Ascending aorta (tissue), 2 donors: ENCODE measurements at regions not wholly inside any gene's neighbourhood (a gene's known extent, or its start where the extent isn't known, plus 50 kb on each side); places are given as distances from the start of the nearest gene placed in this dataset.

ENCODE experiments used
- DNase-seq, 2 donors: peaks; one replicate each; pipeline ENCODE4 v3.0.0-alpha.2; 2019; ENCODE audit warnings: low spot score in 2 of 2
- H3K27ac ChIP-seq, 2 donors: fragments of 200-600 bp; sonication (generic); one replicate each; pipeline ENCODE4 v1.5.1; 2016 to 2017; ENCODE audit warnings: mild to moderate bottlenecking in 1 of 2
- H3K27me3 ChIP-seq: fragments of 200-600 bp; sonication (generic); one replicate; pipeline ENCODE4 v1.5.1; 2017
- H3K36me3 ChIP-seq, 2 donors: fragments of 200-600 bp; sonication (generic); one replicate each; pipeline ENCODE4 v1.5.1; 2016
- H3K4me1 ChIP-seq, 2 donors: fragments of 200-600 bp; sonication (generic); one replicate each; pipeline ENCODE4 v1.5.1; 2016 to 2017; ENCODE audit warnings: mild to moderate bottlenecking in 1 of 2
- H3K4me3 ChIP-seq, 2 donors: fragments of 200-600 bp; sonication (generic); one replicate each; pipeline ENCODE4 v1.5.1; 2016 to 2017; ENCODE audit warnings: mild to moderate bottlenecking in 1 of 2
- H3K9me3 ChIP-seq, 2 donors: fragments of 200-600 bp; sonication (generic); one replicate each; pipeline ENCODE4 v1.5.1; 2016
- intact Hi-C: fragments of 100-400 bp; cut with DNase I; formaldehyde crosslinking; loops from one replicate; pipeline ENCODE4 v1.15.1; 2023
- TF ChIP-seq, protein P1 (sequence below), 3 experiments: fragments of 200-600 bp in 2 of 3; fragments of 450-650 bp in 1 of 3; sonication (generic) in 2 of 3; IDR thresholded peaks; one replicate each; pipeline ENCODE4 v1.5.1; 2016 to 2019; ENCODE audit warnings: antibody characterized with exemption in 3 of 3, mild to moderate bottlenecking in 1 of 3, moderate library complexity in 1 of 3

DNA sequence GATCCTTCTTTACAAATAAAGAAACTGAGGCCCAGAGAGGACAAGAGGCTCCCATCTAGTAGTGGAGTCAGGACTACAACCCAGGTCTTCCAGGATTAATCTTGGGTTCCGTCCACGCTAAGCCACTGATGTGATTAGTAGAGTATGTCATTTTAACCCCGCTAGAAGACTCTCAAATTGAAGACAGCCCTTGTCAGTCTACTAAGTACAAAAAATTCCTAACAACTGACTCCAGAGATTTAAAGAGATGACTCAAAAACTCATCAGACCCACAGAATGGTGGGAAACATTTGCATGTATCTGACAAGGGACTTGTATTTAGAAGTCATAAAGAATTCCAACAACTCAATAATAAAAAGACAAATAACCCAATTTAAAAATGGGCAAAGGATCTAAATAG is 145.3 kb downstream of the CNTN3 start:
- no peaks in the 10 kb centered on the region for H3K36me3 ChIP-seq
- H3K27me3 ChIP-seq: no peaks in the 10 kb centered on the region
- intact Hi-C loops: loop anchor here (5.0 kb wide), 2 partner anchors 42 to 63 kb away; no protein-coding TSS in a partner anchor
- H3K27ac ChIP-seq: no peak overlapping the region
- H3K4me3 ChIP-seq: no peak overlapping the region
- TF ChIP-seq, protein P1, sequence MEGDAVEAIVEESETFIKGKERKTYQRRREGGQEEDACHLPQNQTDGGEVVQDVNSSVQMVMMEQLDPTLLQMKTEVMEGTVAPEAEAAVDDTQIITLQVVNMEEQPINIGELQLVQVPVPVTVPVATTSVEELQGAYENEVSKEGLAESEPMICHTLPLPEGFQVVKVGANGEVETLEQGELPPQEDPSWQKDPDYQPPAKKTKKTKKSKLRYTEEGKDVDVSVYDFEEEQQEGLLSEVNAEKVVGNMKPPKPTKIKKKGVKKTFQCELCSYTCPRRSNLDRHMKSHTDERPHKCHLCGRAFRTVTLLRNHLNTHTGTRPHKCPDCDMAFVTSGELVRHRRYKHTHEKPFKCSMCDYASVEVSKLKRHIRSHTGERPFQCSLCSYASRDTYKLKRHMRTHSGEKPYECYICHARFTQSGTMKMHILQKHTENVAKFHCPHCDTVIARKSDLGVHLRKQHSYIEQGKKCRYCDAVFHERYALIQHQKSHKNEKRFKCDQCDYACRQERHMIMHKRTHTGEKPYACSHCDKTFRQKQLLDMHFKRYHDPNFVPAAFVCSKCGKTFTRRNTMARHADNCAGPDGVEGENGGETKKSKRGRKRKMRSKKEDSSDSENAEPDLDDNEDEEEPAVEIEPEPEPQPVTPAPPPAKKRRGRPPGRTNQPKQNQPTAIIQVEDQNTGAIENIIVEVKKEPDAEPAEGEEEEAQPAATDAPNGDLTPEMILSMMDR (IDR thresholded peaks at IDR 0.05): no peak
- no peaks in the 10 kb centered on the region for H3K9me3 ChIP-seq
- peaks cover 3 to 9% of the 10 kb centered on the region in 2 donors for H3K4me1 ChIP-seq
- DNase-seq: no peak

DNA sequence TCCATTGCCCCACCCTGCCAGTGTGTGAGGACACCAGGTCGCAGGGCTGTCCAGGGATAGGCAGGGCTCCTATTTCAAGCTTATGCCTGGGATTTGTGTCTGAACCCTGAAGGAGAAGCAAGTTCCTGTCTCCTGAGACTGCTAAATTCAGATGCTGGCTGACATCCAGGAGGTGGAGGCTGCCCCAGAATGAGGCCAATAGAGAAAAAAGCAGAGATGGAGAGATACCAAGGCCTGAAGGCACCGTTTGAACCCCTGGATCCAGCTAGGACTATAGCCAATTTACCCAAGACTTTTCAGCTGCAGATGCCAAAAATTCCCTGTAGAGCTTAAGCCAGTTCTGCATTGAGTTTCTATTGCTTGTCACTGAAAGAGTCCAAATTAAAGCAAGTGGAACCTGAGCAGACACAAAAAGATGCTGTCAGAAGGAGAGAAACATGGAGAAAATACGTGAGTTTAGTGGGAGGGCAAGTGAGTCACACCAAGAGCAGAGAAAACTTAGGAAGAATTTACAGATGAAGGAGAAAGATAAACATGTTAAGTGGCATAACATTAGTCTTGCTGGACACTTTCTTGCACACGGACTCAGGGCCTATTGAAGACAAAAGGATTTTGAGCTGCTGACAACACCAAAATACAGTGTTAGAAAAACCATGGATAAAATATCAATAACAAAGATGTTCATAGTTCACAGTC is 148.6 kb downstream of the CNTN3 start:
- no peaks in the 10 kb centered on the region for H3K9me3 ChIP-seq
- TF ChIP-seq, protein P1 (IDR thresholded peaks at IDR 0.05): no peak
- H3K4me1 ChIP-seq: peaks cover 3 to 9% of the 10 kb centered on the region in 2 donors
- no peaks in the 10 kb centered on the region for H3K36me3 ChIP-seq
- no peaks in the 10 kb centered on the region for H3K27me3 ChIP-seq
- DNase-seq: no peak
- H3K27ac ChIP-seq: peak overlapping the region; percentile 48 to 71
- H3K4me3 ChIP-seq: no peak overlapping the region
- intact Hi-C loops: loop anchor here (5.0 kb wide), 2 partner anchors 39 to 66 kb away; no protein-coding TSS in a partner anchor

DNA sequence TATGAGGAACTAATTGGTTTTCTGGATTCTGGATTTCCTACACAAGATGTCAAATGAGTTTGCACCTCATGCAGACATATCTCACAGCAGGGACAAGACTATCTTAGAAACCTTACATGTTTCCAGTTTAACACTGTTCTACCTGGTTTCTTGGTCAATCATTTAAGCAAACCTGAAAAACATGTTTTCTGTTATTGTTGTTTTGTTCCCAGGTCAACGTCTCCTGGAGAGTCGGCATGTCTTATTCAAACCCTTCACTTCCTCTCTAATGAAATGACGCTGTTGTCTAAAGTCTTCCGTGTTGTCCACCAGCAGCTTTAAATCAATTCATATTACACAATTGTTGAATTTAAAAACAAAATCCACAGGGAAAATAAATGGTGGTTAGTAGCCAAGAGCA is 150.9 kb downstream of the CNTN3 start:
- H3K4me1 ChIP-seq: peaks cover 3 to 9% of the 10 kb centered on the region in 2 donors
- intact Hi-C loops: loop anchor here (1.0 kb wide), 1 partner anchor 145 kb away; no protein-coding TSS in a partner anchor
- TF ChIP-seq, protein P1 (IDR thresholded peaks at IDR 0.05): no peak
- no peaks in the 10 kb centered on the region for H3K9me3 ChIP-seq
- no peaks in the 10 kb centered on the region for H3K27me3 ChIP-seq
- H3K27ac ChIP-seq: no peak overlapping the region
- H3K4me3 ChIP-seq: no peak overlapping the region
- H3K36me3 ChIP-seq: no peaks in the 10 kb centered on the region
- DNase-seq: no peak

DNA sequence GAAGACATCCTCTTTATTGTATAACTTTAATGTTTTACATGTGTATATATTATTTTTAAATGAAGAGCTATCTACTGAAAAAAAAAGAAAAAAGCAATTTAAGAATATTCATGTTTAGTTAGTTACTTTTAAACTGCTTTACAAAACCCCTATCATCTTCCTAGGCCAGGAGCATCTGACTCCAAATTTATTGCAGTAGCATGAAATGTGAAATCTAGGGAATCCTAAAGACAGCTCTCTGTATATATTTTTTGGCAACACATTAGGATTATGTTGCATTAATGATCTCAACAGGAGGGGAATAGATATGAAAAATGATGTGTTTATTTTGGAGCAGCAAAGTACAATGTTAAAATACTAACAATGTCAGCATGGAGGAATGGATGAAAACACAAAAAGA is 158.3 kb downstream of the CNTN3 start:
- DNase-seq: no peak
- TF ChIP-seq, protein P1 (IDR thresholded peaks at IDR 0.05): no peak
- peak overlapping the region in 1 of 2 donors; percentile 34 for H3K27ac ChIP-seq
- H3K36me3 ChIP-seq: no peaks in the 10 kb centered on the region
- no peaks in the 10 kb centered on the region for H3K9me3 ChIP-seq
- intact Hi-C loops: no loop called here
- no peak overlapping the region for H3K4me3 ChIP-seq
- no peaks in the 10 kb centered on the region for H3K27me3 ChIP-seq
- H3K4me1 ChIP-seq: peaks cover 0 to 4% of the 10 kb centered on the region in 2 donors

DNA sequence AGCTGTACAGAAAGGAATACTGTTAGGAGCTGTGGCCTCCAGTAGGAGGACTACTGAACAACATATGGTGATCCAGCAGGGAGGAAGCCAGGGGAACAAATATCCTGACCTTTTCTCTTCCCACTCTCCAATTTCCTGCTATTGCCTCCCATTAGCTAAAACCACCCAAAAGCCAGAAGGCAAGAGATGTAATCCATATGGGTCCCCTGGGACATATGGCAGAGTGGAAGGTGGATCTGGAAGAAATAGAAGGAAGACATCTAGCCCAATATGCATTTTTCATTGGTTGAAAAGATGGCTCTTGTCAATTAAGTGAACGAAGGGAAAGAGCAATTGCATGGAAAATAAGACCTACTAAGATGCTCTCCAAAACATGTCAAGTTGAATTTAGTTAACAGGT is 167.2 kb downstream of the CNTN3 start:
- DNase-seq: no peak
- no peak overlapping the region for H3K27ac ChIP-seq
- no peaks in the 10 kb centered on the region for H3K9me3 ChIP-seq
- no peak overlapping the region for H3K4me3 ChIP-seq
- H3K4me1 ChIP-seq: no peaks in the 10 kb centered on the region
- no peaks in the 10 kb centered on the region for H3K36me3 ChIP-seq
- intact Hi-C loops: no loop called here
- H3K27me3 ChIP-seq: no peaks in the 10 kb centered on the region
- TF ChIP-seq, protein P1 (IDR thresholded peaks at IDR 0.05): no peak
